C4-2B (cell line): ENCODE measurements at regions not wholly inside any gene's neighbourhood (a gene's known extent, or its start where the extent isn't known, plus 50 kb on each side); places are given as distances from the start of the nearest gene placed in this dataset.

ENCODE experiments used
- CTCF ChIP-seq: fragments of 450-650 bp; conservative IDR thresholded peaks from 2 replicates; pipeline ENCODE4 v1.5.1; 2017; ENCODE audit warnings: mild to moderate bottlenecking
- ZFX ChIP-seq: fragments of 450-650 bp; IDR thresholded peaks from 2 replicates; pipeline ENCODE4 v1.6.1; 2017

- TF ChIP-seq CTCF, result no peak
- no peak for TF ChIP-seq ZFX
Observed at GRCh38 chr4:52367282-52367830, 291.7 kb downstream of the USP46 start.
